ENCODE measurements at regions not wholly inside any gene's neighbourhood (a gene's known extent, or its start where the extent isn't known, plus 50 kb on each side); places are given as distances from the start of the nearest gene placed in this dataset.

DNA sequence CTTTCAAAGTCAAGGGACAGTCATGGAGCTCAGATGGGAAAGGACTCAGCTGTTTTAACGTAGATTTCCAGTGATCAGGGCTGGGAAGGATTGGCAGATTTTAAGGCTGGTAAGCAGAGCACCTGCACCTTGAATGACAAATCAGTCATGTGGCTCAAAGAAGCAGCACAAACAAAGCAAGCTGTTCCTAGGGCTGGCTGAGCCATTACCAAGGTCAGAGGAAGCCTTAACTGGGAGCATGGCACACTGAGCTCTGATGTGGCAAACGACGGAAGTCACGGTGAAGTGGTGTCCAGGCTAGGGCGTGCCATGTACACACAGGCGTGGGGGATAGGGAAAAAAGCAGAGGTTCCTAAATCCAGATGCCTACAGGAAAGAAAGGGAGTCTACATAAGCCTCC lies 84.6 kb upstream of the PFN2 start:
- no peak for FAIRE-seq
- DNase-seq (ENCODE audit: insufficient read length, low spot score) = no peak
- TF ChIP-seq, protein P1, sequence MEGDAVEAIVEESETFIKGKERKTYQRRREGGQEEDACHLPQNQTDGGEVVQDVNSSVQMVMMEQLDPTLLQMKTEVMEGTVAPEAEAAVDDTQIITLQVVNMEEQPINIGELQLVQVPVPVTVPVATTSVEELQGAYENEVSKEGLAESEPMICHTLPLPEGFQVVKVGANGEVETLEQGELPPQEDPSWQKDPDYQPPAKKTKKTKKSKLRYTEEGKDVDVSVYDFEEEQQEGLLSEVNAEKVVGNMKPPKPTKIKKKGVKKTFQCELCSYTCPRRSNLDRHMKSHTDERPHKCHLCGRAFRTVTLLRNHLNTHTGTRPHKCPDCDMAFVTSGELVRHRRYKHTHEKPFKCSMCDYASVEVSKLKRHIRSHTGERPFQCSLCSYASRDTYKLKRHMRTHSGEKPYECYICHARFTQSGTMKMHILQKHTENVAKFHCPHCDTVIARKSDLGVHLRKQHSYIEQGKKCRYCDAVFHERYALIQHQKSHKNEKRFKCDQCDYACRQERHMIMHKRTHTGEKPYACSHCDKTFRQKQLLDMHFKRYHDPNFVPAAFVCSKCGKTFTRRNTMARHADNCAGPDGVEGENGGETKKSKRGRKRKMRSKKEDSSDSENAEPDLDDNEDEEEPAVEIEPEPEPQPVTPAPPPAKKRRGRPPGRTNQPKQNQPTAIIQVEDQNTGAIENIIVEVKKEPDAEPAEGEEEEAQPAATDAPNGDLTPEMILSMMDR (IDR thresholded peaks at IDR 0.05; ENCODE audit: insufficient read depth, missing control alignments) = no peak

DNA sequence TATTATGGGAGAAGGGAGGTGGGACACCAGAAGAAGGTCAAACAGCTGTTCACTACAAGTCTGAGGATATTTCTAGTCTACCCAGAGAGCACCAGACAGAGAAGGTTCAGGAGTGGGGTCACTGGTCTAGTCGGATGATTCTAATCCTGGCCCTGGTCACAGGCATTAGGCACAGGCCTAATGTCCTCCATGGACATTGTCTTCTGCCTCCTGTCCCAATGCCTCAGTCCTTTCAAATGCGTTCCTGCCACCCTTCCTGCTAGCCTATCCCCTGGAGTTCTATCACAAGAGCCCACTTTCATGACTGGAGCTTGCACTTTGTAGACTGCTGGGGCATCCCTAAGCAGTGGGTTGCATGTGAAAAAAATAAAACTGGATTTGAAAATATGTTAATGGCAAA lies 83.9 kb upstream of the PFN2 start:
- no peak for DNase-seq (ENCODE audit: insufficient read length, low spot score)
- TF ChIP-seq, protein P1 (IDR thresholded peaks at IDR 0.05; ENCODE audit: insufficient read depth, missing control alignments) = no peak
- no peak for FAIRE-seq

DNA sequence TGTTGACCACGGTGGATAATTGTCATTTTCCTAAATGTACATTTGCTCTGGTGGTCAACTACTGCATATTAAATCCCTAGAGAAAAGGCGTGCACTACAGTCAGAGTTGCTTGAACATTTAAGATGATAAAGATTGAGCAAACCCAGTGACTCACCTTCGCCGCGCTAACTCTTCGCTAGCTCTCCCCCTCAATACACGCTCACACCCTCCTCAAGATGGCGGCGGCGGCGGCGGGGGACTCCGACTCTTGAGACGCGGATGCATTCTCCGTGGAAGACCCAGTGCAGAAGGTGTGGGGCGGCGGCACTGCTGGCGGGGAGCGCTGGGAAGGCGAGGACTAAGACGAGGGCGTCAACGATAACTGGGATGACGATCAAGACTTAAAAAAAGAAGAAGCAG lies 79.8 kb upstream of the PFN2 start:
- DNase-seq (ENCODE audit: insufficient read length, low spot score) (no peak), FAIRE-seq (no peak)
- TF ChIP-seq, protein P1 (IDR thresholded peaks at IDR 0.05; ENCODE audit: insufficient read depth, missing control alignments) = no peak

DNA sequence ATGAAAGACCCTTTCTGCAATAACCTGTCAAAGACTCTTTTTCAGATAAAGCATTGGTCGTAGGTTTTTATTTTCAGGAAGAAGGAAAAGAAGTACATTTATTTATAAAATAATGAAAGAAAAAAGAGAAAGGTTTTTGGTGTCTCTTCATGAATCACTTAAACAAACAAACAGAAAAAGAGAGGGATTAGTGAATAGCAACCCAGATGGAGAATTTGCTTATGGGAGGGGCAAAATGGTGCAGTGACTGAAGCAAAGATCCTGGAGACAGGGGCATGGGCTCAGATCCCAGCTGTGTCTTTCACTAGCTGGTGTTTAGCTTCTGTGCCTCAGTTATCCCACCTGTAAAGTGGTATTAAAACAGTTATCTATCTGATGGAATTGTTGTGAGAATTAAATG lies 78.6 kb upstream of the PFN2 start:
- FAIRE-seq (no peak), DNase-seq (ENCODE audit: insufficient read length, low spot score) (no peak)
- TF ChIP-seq, protein P1 (IDR thresholded peaks at IDR 0.05; ENCODE audit: insufficient read depth, missing control alignments) = no peak

DNA sequence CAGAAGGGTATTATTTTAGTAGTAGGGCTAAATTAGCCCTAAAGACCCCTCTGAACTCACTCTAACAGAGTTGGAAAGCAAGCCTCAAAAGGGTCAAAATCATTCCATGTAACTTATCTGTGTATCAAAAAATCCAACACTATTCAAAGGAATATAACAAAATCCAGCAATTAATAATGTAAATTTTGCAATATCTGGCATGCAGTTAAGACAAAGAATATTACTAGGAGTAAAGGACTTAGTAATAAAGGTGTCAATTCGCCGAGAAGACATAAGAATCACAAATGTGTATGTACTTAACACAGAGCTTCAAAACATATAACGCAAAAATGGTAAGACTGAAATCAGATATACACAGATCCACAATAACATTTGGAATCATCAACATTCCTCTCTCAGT lies 71.2 kb upstream of the PFN2 start:
- TF ChIP-seq, protein P1 (IDR thresholded peaks at IDR 0.05; ENCODE audit: insufficient read depth, missing control alignments) = no peak
- FAIRE-seq (no peak), DNase-seq (ENCODE audit: insufficient read length, low spot score) (no peak)

DNA sequence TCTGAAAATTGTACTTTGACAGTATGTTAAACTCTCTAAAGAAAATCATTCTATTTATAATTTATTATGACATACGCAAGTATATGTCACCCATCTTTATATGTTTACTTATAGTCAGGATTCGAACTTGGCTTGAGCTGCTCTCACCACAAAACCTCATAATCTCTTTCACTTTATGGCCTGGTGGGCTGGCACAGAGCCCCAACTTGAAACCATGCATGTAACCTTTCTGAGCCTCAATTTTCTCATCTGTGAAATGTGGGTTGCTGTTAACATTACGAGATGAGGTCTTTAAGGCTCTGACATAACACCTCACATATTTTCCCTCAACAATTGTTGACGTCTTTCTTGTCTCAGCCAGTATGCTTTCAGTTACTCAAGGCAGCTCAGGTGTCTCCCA lies 69.4 kb upstream of the PFN2 start:
- DNase-seq (ENCODE audit: insufficient read length, low spot score) (no peak), FAIRE-seq (no peak)
- TF ChIP-seq, protein P1 (IDR thresholded peaks at IDR 0.05; ENCODE audit: insufficient read depth, missing control alignments) = no peak

DNA sequence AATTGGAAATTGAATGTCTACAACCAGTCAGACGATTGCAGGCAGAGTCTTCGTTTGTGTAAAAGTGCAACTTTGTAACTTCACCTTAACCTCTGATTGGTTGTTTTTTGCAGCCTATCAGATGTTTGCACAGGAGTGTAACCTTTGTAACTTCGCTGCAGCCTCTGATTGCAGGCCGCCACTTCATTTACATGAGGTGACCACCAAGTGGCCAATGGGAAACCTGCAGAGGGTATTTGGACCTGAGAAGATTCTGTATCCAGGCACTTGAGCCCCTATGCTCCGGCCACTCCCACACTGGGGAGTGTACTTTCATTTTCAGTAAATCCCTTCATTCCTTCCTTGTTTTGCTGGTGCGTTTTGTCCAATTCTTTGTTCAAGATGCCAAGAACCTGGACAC lies 68.1 kb upstream of the PFN2 start:
- FAIRE-seq = no peak

More for the DNA sequence above, 68.1 kb upstream of the PFN2 start:
- TF ChIP-seq, protein P1 (IDR thresholded peaks at IDR 0.05; ENCODE audit: insufficient read depth, missing control alignments) = no peak
- no peak for DNase-seq (ENCODE audit: insufficient read length, low spot score)

Data from D721Med (cell line).